HG03558 (cell line): ENCODE measurements at regions not wholly inside any gene's neighbourhood (a gene's known extent, or its start where the extent isn't known, plus 50 kb on each side); places are given as distances from the start of the nearest gene placed in this dataset.

Experiments
- ATAC-seq: cut with Tn5 transposase; IDR thresholded peaks from one replicate; pipeline ENCODE4 v1.9.1; 2021; ENCODE audit warnings: moderate number of reproducible peaks; ENCODE audit not compliant: unreplicated experiment; ENCODE audit errors: extremely low read depth

- ATAC-seq, result no peak
Observed at GRCh38 chr21:39033878-39034589, 149.2 kb downstream of the PSMG1 start.

- no peak for ATAC-seq
Observed at GRCh38 chr21:39029900-39030884, 153.1 kb downstream of the PSMG1 start.

GRCh38 chr21:39029086-39029755 lies 154.0 kb downstream of the PSMG1 start:
- no peak for ATAC-seq

- no peak for ATAC-seq
Observed at GRCh38 chr21:39025198-39025597, 158.1 kb downstream of the PSMG1 start.

GRCh38 chr21:39024538-39024937 lies 158.7 kb downstream of the PSMG1 start:
- ATAC-seq, result no peak

GRCh38 chr21:39022863-39023693 lies 160.2 kb downstream of the PSMG1 start:
- no peak for ATAC-seq

GRCh38 chr21:39022466-39022862 lies 160.8 kb downstream of the PSMG1 start:
- ATAC-seq, result no peak

GRCh38 chr21:39022035-39022434 lies 161.2 kb downstream of the PSMG1 start:
- no peak for ATAC-seq

- ATAC-seq, result no peak
Observed at GRCh38 chr21:39021478-39021832, 161.8 kb downstream of the PSMG1 start.

- ATAC-seq, result no peak
Observed at GRCh38 chr21:39020751-39021477, 162.3 kb downstream of the PSMG1 start.

- ATAC-seq, result no peak
Observed at GRCh38 chr21:39018730-39019129, 164.5 kb downstream of the PSMG1 start.

- ATAC-seq, result peak; percentile 75
Observed at GRCh38 chr21:39016740-39017315, 166.4 kb downstream of the PSMG1 start.

GRCh38 chr21:39014747-39015146 lies 168.5 kb downstream of the PSMG1 start:
- ATAC-seq, result no peak

- ATAC-seq, result no peak
Observed at GRCh38 chr21:39012326-39013230, 170.7 kb downstream of the PSMG1 start.

GRCh38 chr21:39011911-39012310 lies 171.3 kb downstream of the PSMG1 start:
- ATAC-seq, result no peak

GRCh38 chr21:39010629-39011404 lies 172.4 kb downstream of the PSMG1 start:
- no peak for ATAC-seq

- ATAC-seq, result no peak
Observed at GRCh38 chr21:39009587-39010225, 173.5 kb downstream of the PSMG1 start.
